HG02981 (cell line): ENCODE measurements at regions not wholly inside any gene's neighbourhood (a gene's known extent, or its start where the extent isn't known, plus 50 kb on each side); places are given as distances from the start of the nearest gene placed in this dataset.
"Not testable (repeated sequence)": the region's sequence is repeated elsewhere in the genome, so short reads cannot be mapped to it uniquely, and the experiment has no call there.

Experiments
- ATAC-seq: cut with Tn5 transposase; IDR thresholded peaks from one replicate; pipeline ENCODE4 v1.9.1; 2021; ENCODE audit warnings: mild to moderate bottlenecking, moderate library complexity; ENCODE audit not compliant: unreplicated experiment

GRCh38 chr12:105481392-105482300, 151.2 kb downstream of the C12orf75 start:
- no peak for ATAC-seq

- ATAC-seq, result no peak
Observed at GRCh38 chr12:105482951-105483350, 152.5 kb downstream of the C12orf75 start.

GRCh38 chr12:105483691-105484090, 153.2 kb downstream of the C12orf75 start:
- ATAC-seq, result no peak

- no peak for ATAC-seq
Observed at GRCh38 chr12:105485321-105485910, 154.9 kb downstream of the C12orf75 start.

GRCh38 chr12:105485921-105486320, 155.4 kb downstream of the C12orf75 start:
- no peak for ATAC-seq

- no peak for ATAC-seq
Observed at GRCh38 chr12:105487963-105488362, 157.5 kb downstream of the C12orf75 start.

GRCh38 chr12:105492591-105493545, 162.4 kb downstream of the C12orf75 start:
- ATAC-seq, result no peak

GRCh38 chr12:105499205-105499604, 168.7 kb downstream of the C12orf75 start:
- no peak for ATAC-seq

- not testable (repeated sequence) for ATAC-seq
Observed at GRCh38 chr12:105500676-105501075, 170.2 kb downstream of the C12orf75 start.

- no peak for ATAC-seq
Observed at GRCh38 chr12:105502426-105502930, 172.0 kb downstream of the C12orf75 start.

- ATAC-seq, result no peak
Observed at GRCh38 chr12:105503619-105504018, 173.1 kb downstream of the C12orf75 start.

GRCh38 chr12:105504286-105504685, 173.8 kb downstream of the C12orf75 start:
- no peak for ATAC-seq

- no peak for ATAC-seq
Observed at GRCh38 chr12:105506678-105507310, 176.3 kb downstream of the C12orf75 start.

- no peak for ATAC-seq
Observed at GRCh38 chr12:105507311-105508038, 177.0 kb downstream of the C12orf75 start.

- ATAC-seq, result no peak
Observed at GRCh38 chr12:105508096-105508495, 177.6 kb downstream of the C12orf75 start.

- ATAC-seq, result no peak
Observed at GRCh38 chr12:105510526-105510925, 180.0 kb downstream of the C12orf75 start.

- not testable (repeated sequence) for ATAC-seq
Observed at GRCh38 chr12:105512861-105513260, 182.4 kb downstream of the C12orf75 start.

GRCh38 chr12:105522166-105522825, 191.8 kb downstream of the C12orf75 start:
- ATAC-seq, result no peak
